ENCODE measurements at regions not wholly inside any gene's neighbourhood (a gene's known extent, or its start where the extent isn't known, plus 50 kb on each side); places are given as distances from the start of the nearest gene placed in this dataset.
"Not testable (repeated sequence)": the region's sequence is repeated elsewhere in the genome, so short reads cannot be mapped to it uniquely, and the experiment has no call there.

DNA sequence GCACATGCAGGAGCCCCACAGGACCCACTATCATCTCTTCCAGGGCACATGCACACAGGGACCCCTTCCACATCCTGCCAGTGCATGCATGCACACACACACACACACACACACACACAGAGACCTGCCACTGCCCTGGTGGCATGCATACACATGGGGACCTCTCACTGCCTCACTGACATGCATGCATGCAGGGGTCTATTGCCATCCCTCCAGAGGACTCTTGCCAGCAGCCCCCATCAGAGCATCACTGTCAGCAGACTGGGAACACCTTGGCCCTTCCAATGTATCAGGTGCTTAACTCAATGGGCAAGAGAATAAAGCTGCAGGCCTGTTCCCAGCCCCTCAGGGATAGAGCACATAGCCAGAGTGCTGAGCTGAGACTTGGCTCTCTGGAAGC is 433.6 kb upstream of the PPP1R2C start:
- DNase-seq (ENCODE audit: low read depth) = no peak

DNA sequence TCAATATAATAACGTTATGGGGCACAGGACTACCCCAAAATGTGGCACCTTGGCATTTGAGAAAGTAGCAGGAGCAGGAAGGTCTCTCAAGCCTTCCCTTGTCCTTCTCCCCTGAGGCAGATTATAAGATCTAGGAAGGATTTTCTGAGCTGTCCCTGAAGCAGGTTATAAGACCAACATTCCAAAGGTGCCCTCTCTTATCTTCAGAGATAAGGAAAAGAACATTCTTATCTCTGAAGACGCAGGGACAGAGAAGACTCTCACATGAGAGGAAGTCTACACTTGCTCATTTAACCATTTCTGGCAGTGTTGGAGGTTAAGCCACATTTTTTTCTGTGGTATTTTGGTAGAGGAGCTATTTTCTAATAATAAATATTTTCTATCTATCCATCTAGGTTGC is 437.9 kb upstream of the MAOA start:
- no peak for DNase-seq (ENCODE audit: low read depth)

DNA sequence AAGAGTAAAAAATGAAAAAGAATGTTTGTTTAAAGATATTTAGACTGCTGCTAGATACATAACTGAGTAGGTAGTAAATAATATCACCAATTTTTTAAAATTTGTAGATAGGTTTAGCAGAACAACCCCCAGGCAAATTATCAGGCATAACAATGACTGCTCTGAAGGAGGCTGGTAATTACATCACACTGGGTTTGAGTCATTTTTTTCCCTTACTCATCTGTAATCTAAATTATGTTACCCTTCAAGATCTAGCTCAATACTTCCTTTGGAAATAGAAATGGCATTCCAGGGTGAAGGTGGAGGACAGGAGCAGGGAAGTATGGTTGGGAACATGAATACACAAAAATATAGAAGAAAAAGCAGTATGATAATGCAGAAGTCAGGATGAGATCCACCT is 431.6 kb upstream of the MAOA start:
- DNase-seq (ENCODE audit: low read depth) = no peak

DNA sequence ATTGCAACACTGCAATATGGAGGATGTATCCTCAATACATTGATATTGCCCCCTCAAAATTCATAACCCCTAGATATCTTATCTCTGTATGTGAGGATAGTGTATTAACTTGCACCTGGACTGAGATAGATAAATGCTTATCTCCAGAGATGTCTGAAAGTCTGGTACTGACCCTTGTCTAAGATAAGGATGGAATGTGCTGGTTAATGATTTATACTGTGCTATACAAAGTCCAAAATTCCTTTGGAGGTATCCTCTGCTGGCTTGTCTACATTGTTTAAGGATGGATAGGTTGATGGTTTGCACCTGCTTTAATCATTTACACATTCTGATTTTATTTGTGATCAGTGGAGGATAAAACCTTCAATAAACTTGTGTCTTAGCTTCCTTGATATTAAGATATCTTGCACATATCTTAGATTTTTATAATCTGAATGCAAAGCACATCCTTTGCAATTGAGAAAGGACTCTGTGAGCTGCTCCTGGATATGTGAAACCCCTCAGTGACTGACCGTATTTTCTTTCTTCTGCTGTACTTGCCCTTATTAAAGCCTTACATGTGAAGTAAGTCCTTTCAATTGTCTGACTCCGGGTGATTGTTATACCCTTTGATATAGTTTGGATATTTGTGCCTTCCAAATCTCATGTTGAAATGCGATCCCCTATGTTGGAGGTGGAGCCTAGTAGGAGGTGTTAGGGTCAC is 430.3 kb upstream of the MAOA start:
- no peak for DNase-seq (ENCODE audit: low read depth)

DNA sequence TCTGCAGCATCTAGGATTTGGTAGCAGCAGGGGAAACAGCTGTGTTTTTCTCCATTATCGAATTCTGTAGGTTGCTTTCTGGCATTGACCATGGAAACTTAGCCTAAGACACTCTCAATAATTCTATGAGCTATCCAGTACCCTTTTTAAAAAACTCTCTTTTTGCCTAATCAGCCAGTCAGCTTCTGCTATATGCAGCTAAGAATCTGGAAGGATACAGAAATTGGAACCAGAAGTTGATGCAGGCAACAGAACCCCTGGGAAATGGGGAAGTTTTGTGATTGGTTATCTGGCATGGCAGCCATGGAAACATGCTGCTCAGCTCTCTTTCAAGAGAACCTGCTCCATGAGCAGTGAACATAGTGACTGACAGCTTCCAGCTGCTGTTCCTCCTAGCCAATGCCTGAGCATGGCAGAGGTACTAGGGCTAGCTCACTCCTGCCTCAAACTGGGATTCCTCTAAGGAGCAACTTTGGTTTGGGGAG is 417.6 kb upstream of the MAOA start:
- DNase-seq (ENCODE audit: low read depth) = no peak

DNA sequence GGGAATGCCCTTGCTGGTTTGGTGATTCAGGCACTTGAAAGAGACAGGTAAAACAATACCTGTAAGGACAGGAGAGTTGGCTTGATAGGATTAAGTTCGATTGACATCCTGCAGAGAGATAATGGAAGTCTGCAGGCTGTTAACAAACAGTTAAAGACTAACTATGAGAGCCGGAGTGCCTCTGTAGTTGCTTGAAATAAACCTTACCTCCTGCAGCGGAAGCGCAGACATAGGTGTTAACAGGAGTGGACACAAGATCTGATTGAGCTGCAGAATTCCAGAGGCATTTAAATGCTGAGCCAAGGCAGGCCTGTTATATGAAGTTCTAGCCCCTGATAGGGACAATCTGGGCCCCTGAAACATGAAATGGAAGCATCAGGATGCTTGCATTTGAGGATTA is 416.7 kb upstream of the MAOA start:
- DNase-seq (ENCODE audit: low read depth) = no peak

DNA sequence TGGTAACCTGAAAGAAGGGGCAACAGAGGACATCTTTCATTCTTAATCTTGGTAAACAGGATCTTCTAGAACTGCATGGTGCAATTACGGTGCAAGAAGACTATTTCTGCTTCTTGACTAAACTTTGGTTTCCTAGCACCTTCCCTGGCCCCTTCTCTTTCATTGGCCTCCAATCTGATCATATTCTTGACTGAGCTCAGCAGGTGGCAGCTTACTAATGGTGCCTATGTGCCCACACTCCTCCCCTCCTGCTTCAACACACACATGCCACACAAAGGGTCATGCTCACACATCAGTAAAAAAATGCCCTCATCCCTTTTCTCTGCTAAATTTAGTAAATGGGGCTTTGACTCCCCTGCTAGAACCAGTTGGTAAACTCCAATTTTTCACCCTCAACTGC is 400.5 kb upstream of the MAOA start:
- no peak for DNase-seq (ENCODE audit: low read depth)

DNA sequence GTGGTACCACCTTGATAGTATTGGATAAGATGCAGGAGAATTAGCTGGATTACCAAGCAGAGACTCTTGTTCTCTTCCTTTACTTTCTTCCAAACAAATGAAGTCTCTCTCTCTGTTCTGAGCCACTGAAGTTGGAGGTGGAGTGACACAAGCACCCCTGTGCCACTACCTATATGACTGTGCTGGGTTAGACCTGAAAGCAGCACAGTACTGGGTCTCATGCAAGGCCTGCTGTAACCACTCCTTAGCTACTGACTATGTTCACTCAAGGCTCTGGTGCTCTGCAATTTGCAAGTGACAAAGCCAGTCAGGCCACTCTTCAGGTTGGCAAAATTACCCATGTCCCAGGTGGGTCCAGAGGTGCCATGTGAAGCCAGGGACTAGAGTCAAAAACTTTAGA is 389.6 kb upstream of the MAOA start:
- no peak for DNase-seq (ENCODE audit: low read depth)

DNA sequence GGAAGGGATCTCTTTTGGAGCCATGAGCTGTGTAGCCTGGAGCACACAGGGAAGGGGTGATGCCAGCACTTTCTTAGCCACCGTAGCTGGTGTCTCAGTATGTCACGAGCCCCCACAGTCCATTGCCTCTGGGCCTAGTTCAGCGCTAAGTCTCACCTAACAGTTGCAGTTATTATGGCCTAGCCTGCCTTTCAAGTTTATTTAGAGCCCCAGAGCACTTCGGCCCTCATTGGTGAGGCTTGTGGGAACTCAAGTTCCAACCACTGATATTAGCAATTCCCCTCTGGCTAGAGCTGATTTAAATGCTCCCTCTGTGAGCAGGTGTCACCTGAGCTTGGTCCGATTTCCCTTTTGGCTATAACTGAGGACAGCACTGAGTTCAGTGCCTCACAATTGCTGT is 388.4 kb upstream of the MAOA start:
- DNase-seq (ENCODE audit: low read depth) = no peak

DNA sequence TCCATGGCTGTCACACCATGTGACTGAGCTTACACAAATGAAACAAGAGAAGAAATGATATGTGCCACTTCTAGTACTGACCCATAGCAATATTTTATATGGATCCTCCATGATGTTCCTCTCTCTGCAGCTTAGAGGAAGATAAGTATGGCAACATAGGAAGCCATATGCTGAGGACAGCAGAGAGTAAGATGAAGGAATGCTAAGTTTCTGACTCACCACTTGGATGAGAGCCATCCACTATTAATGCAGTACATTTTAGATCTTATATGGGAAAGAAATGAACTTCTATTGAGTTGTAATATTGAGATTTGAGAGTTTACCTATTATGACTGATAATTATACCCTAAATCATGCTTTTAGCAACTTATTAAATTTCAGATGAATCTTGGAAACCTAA is 386.9 kb upstream of the MAOA start:
- no peak for DNase-seq (ENCODE audit: low read depth)

DNA sequence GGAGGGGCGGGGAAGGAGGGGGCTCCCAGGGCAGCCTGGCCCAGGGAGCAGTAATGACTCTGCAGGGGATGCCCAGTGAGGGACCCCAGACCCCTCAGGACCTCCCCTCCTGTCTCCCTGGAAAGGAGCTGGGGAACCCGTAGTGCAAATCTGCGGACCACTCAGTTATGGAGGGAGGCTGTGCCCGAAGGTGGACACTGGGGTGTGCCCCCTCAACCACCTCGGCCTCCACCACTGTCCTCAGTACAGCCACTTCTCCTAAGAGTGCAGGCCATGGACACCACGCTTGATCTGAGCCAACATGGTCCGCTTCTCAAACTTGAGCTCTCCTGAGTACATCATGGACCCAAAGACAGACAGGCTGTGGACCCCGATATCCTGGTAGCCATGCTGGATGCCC is 378.2 kb upstream of the MAOA start:
- DNase-seq (ENCODE audit: low read depth) = no peak

DNA sequence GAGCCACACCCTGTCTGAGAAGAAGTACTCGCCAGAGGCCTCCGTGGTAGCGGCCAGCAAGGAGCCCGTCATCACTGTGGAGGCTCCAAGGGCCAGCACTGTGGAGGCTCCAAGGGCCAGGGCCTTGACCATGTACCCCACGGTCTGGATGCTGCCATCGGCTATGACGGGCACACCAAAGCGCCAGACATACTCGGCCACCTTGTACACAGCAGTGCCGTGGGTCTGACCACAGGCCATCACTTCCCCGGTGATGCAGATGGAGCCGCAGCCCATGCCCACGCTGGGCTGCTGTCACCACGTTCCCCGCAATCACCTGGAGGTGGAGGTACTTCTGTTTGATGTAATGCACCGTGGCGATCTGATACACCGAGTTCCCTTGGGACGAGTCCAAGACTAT is 377.7 kb upstream of the MAOA start:
- DNase-seq (ENCODE audit: low read depth) = no peak

DNA sequence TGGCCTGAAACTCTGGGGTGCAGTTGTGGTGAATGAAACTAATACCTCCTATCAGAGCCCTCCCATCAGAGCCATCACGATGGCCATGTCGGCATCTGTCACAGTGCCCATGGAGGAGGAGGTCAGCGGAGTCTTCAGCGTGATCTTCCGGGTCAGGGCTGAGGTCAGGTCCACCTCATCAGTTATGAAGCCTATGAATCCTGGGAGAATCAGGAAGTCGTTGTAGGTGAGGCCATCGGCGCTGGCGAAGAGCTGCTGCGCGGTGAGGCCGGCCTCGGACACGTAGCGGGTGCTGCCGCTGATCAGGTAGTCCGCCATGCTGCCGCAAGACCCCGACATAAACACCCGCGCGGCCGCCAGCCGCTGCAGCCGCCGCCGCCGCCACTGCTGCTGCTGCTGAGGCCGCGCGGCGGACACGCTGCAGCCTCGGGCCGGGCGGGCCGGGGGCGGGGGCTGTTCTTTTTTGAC is 376.7 kb upstream of the MAOA start:
- DNase-seq (ENCODE audit: low read depth) = no peak

DNA sequence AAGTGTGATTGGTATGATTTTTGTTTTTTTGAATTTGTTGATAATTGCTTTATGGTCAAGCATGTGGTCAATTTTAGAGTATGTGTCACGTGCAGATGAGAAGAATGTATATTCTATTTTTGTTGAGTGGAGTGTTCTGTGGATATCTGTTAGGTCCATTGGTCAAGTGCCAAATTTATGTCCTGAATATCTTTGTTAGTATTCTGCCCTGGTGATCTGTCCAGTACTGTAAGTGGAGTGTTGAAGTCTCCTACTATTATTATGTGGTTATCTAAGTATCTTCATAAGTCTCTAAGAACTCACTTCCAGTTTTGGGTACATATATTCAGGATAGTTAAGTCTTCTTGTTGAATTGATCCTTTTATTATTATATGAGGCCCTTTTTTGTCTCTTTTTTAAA is 372.9 kb upstream of the MAOA start:
- no peak for DNase-seq (ENCODE audit: low read depth)

DNA sequence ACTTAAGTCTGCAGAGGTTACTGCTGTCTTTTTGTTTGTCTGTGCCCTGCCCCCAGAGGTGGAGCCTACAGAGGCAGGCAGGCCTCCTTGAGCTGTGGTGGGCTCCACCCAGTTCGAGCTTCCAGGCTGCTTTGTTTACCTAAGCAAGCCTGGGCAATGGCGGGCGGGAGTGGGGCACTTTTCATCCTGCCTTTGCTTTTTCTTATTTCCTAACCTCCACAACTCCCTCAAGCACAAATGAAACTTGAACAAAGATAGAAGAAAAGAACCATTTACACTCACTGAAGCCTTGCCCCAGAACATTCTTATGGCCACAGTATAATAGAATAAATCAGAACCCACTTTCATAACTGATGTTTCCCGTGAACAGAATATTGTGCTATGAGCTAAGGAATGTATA is 344.5 kb upstream of the MAOA start:
- DNase-seq (ENCODE audit: low read depth) = not testable (repeated sequence)

DNA sequence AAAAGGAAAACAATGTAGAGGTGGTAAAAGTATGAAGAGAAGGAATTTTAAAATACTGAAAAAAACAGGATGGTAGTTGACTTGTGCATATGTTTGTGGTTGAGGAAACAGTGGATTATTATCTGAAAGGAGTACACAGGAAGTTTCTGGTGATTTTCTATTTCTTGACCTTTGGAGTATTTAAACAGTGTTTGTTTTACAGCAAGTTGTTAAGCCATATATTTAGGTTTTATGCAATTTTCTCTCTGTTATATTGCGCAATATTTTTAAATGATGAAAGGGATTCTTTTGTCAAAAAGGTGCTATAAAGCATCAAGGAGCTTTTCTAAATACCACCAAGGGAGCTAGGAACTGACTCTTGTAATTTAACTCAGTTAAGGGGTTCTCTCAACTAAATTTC is 343.1 kb upstream of the MAOA start:
- DNase-seq (ENCODE audit: low read depth) = no peak

DNA sequence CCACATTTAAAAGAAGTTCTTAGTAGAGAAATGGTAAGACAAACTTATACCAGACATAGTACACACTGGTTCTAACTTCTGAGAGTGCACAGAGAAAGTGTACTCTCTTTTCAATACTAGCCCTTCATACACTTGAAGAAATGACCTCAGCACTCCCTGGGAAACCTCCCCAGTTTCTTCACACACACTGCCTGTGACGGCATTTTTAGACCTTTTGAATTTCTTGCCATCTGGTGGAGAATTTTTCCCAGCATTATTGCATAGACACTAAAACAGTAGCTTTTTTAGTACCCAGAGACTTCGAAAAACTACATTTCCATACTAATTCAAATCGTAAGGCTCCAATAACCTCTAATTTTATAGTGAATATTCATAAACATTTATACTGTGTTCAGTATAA is 341.6 kb upstream of the MAOA start:
- DNase-seq (ENCODE audit: low read depth) = no peak

DNA sequence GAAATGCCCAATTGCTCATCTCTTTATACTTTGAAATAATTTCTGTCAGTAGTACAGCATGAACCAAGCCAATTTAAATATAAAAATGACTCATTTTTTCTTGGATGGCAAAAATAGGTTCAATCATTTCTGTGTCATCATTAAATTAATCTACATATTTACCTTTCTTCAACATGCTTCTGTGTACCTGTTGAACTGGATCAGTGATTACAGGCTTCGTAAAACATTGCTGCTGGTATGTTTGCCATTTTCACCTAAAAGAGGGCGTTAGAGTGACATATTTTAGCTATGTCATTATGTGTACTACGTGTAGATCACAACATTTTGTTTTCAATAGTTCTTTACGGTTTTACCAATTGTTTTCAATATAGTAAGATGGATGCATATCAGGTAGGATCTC is 340.5 kb upstream of the MAOA start:
- DNase-seq (ENCODE audit: low read depth) = no peak

DNA sequence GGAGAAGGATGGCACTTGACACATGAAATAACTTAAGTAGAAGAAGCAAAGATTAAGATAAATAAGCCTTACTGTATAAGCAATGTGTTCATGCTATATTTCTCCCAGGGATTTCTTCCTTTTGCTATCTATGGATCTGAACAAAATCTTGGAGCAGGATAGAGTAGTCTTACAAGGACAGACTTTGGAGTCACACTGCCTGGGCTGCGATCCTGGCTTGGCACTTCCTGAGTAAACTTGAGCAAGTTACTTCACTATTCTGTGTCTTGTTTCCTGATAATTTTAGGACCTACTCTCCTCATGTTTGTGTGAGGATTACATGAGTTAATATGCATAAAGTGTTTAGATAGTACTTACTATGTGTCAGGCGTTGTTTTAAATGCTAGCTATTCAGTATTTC is 340.0 kb upstream of the MAOA start:
- DNase-seq (ENCODE audit: low read depth) = no peak

DNA sequence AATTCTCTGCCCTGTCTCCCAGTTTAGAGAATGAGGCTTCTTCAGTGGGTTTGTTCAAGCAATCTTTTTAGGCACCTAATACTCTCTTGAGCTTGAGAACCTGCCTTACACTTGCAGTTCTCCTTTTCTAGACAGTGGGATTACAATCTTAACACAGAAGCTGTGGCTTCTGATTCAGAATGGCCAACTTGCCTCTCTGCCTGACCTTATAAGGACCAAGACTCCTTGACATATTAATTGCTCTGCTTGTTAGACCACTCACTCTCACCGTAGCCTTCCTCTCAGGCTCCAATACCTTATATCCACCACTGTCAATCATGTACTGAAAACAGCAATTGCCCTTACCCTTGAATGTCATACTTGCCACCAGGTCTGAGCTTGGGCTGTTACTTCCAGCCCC is 338.7 kb upstream of the MAOA start:
- no peak for DNase-seq (ENCODE audit: low read depth)

DNA sequence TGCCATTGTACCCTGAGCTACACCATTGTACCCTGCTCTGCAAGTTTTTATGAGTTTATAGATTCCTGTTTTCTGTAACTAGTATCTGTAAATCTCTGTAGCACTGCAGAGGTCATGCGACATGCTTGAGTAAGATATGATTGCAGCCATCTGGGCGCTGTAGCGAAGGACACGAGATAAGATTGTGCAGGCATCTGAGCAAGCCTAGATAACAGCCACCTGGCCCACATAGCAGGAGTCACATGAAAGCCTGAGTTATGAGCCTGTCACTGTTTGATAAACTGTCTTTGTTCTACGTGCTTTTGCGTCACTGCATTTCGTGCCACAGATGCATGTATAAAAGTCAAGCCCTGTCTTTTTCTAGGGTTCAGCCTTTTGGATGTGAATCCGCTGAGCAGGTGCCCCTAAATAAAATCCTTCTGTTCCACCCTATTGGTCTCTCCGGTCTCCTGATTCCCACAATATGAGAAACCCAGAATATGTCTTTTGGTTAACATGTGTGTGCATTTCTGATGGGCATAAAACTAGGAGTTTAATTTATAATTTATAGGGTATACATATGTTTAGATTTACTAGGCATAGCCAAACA is 327.6 kb upstream of the MAOA start:
- DNase-seq (ENCODE audit: low read depth) = no peak

DNA sequence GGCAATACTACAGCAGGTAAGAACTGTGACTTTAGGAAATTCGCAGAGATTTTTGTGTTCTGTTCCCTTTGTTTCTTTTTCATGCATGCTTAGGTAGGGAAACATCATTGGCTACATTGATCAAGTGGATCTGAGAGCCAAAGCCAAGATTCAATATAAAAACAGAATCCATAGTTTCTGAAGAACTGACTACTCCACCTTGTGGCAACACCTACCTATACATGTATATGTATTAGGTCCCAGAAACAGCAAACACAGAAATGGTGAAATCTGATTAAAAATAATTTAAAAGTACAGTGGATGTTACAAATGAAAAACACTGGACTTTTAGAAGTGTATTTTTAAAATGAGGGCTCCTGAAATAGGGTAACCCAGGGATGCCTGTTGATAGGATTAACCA is 322.6 kb upstream of the MAOA start:
- no peak for DNase-seq (ENCODE audit: low read depth)

DNA sequence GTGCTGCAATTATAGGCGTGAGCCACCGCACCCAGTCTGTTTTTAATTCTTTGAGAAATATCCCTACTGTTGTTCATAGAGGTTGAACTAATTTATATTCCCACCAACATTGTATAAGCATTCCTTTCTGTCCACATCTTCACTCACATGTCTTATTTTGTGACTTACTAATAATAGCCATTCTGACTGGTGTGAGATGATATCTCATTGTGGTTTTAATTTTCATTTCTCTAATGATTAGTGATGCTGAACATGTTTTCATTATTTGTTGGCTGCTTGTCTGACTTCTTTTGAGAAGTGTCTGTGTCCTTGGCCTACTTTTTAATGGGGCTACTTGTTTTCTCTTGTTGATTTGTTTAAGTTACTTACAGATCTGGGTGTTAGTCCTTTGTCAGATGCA is 310.9 kb upstream of the MAOA start:
- DNase-seq (ENCODE audit: low read depth) = no peak
